ENCODE measurements at regions not wholly inside any gene's neighbourhood (a gene's known extent, or its start where the extent isn't known, plus 50 kb on each side); places are given as distances from the start of the nearest gene placed in this dataset.

- Histone ChIP-seq H3K36me3 (ENCODE audit: control insufficient read depth in 2 of 2, extremely low read depth in 1 of 2, insufficient read depth in 1 of 2, low read length in 1 of 2) (no peaks in the 10 kb centered on the region), H3K27ac (ENCODE audit: low read length) (no peak overlapping the region), H3K4me1 (ENCODE audit: control insufficient read depth in 1 of 2, extremely low read depth in 1 of 2, insufficient read depth in 2 of 2, low read length in 2 of 2) (no peaks in the 10 kb centered on the region), H3K9me3 (no peaks in the 10 kb centered on the region), H3K4me3 (ENCODE audit: control insufficient read depth in 1 of 2, extremely low read depth in 1 of 2, low read length in 1 of 2) (no peak overlapping the region), H3K27me3 (replicated peaks in 1 of 2; ENCODE audit: control insufficient read depth in 2 of 2, extremely low read depth in 1 of 2, insufficient read depth in 2 of 2, low read length in 1 of 2) (no peaks in the 10 kb centered on the region)
- H3K9me3 Mint-ChIP-seq: no peaks in the 10 kb centered on the region
- DNase-seq: no peak
- no peak overlapping the region for H3K27ac Mint-ChIP-seq
- H3K27me3 Mint-ChIP-seq: no peaks in the 10 kb centered on the region
- no peak for ATAC-seq (replicated peaks in 1 of 4)
- CTCF ChIA-PET: no interaction called here
- POLR2A ChIA-PET: no interaction called here
- H3K36me3 Mint-ChIP-seq: no peaks in the 10 kb centered on the region
- no peaks in the 10 kb centered on the region for H3K4me1 Mint-ChIP-seq
- H3K4me3 Mint-ChIP-seq: no peak overlapping the region
Measured at GRCh38 chr4:81776794-81777193, 305.1 kb upstream of the RASGEF1B start.

GRCh38 chr4:81773557-81773956 is 301.9 kb upstream of the RASGEF1B start:
- Mint-ChIP-seq H3K4me3 (no peak overlapping the region), H3K27me3 (peaks cover 0 to 3% of the 10 kb centered on the region in 2 donors), H3K36me3 (no peaks in the 10 kb centered on the region), H3K4me1 (no peaks in the 10 kb centered on the region), H3K27ac (no peak overlapping the region), H3K9me3 (no peaks in the 10 kb centered on the region)
- no peak overlapping the region for H3K27ac ChIP-seq (ENCODE audit: low read length)
- no peak for ATAC-seq (replicated peaks in 1 of 4)
- DNase-seq: no peak
- H3K4me1 ChIP-seq (ENCODE audit: control insufficient read depth in 1 of 2, extremely low read depth in 1 of 2, insufficient read depth in 2 of 2, low read length in 2 of 2): no peaks in the 10 kb centered on the region
- 100% methylated on average over 1 of the region's 3 CpGs for WGBS (ENCODE audit: insufficient coverage)
- no peaks in the 10 kb centered on the region for H3K9me3 ChIP-seq
- ChIA-PET CTCF (interaction anchor here in 1 of 2 donors (0.9 kb wide), 1 partner anchor 140 kb away, joined by 4 read pairs; no protein-coding TSS in a partner anchor), POLR2A (no interaction called here)
- no peak overlapping the region for H3K4me3 ChIP-seq (ENCODE audit: control insufficient read depth in 1 of 2, extremely low read depth in 1 of 2, low read length in 1 of 2)
- no peaks in the 10 kb centered on the region for H3K27me3 ChIP-seq (replicated peaks in 1 of 2; ENCODE audit: control insufficient read depth in 2 of 2, extremely low read depth in 1 of 2, insufficient read depth in 2 of 2, low read length in 1 of 2)
- no peaks in the 10 kb centered on the region for H3K36me3 ChIP-seq (ENCODE audit: control insufficient read depth in 2 of 2, extremely low read depth in 1 of 2, insufficient read depth in 1 of 2, low read length in 1 of 2)

- no peaks in the 10 kb centered on the region for H3K4me1 ChIP-seq (ENCODE audit: control insufficient read depth in 1 of 2, extremely low read depth in 1 of 2, insufficient read depth in 2 of 2, low read length in 2 of 2)
- H3K27me3 Mint-ChIP-seq: peaks cover 0 to 3% of the 10 kb centered on the region in 2 donors
- H3K4me1 Mint-ChIP-seq: no peaks in the 10 kb centered on the region
- ChIA-PET CTCF (interaction anchor here in 1 of 2 donors (0.6 kb wide), 1 partner anchor 41 kb away, joined by 3 read pairs; no protein-coding TSS in a partner anchor), POLR2A (no interaction called here)
- H3K9me3 Mint-ChIP-seq: no peaks in the 10 kb centered on the region
- H3K36me3 ChIP-seq (ENCODE audit: control insufficient read depth in 2 of 2, extremely low read depth in 1 of 2, insufficient read depth in 1 of 2, low read length in 1 of 2): no peaks in the 10 kb centered on the region
- no peak overlapping the region for H3K27ac Mint-ChIP-seq
- ATAC-seq (replicated peaks in 1 of 4): no peak
- no CpG with 5 or more reads among the region's 1 CpG for WGBS (ENCODE audit: insufficient coverage)
- no peak for DNase-seq
- H3K27me3 ChIP-seq (replicated peaks in 1 of 2; ENCODE audit: control insufficient read depth in 2 of 2, extremely low read depth in 1 of 2, insufficient read depth in 2 of 2, low read length in 1 of 2): no peaks in the 10 kb centered on the region
- H3K4me3 Mint-ChIP-seq: no peak overlapping the region
- no peaks in the 10 kb centered on the region for H3K9me3 ChIP-seq
- no peaks in the 10 kb centered on the region for H3K36me3 Mint-ChIP-seq
- H3K27ac ChIP-seq (ENCODE audit: low read length): no peak overlapping the region
- H3K4me3 ChIP-seq (ENCODE audit: control insufficient read depth in 1 of 2, extremely low read depth in 1 of 2, low read length in 1 of 2): no peak overlapping the region
Measured at GRCh38 chr4:81771721-81772120, 300.0 kb upstream of the RASGEF1B start.

- H3K4me3 Mint-ChIP-seq: no peak overlapping the region
- ATAC-seq (replicated peaks in 1 of 4): no peak
- no peaks in the 10 kb centered on the region for H3K36me3 ChIP-seq (ENCODE audit: control insufficient read depth in 2 of 2, extremely low read depth in 1 of 2, insufficient read depth in 1 of 2, low read length in 1 of 2)
- H3K27ac ChIP-seq (ENCODE audit: low read length): no peak overlapping the region
- POLR2A ChIA-PET: no interaction called here
- H3K4me1 ChIP-seq (ENCODE audit: control insufficient read depth in 1 of 2, extremely low read depth in 1 of 2, insufficient read depth in 2 of 2, low read length in 2 of 2): no peaks in the 10 kb centered on the region
- no peaks in the 10 kb centered on the region for H3K27me3 ChIP-seq (replicated peaks in 1 of 2; ENCODE audit: control insufficient read depth in 2 of 2, extremely low read depth in 1 of 2, insufficient read depth in 2 of 2, low read length in 1 of 2)
- no peaks in the 10 kb centered on the region for H3K36me3 Mint-ChIP-seq
- peaks cover 0 to 3% of the 10 kb centered on the region in 2 donors for H3K27me3 Mint-ChIP-seq
- no CpG with 5 or more reads among the region's 2 CpGs for WGBS (ENCODE audit: insufficient coverage)
- CTCF ChIA-PET: interaction anchor here in 1 of 2 donors (0.6 kb wide), 1 partner anchor 18 kb away, joined by 3 read pairs; no protein-coding TSS in a partner anchor
- H3K27ac Mint-ChIP-seq: no peak overlapping the region
- no peaks in the 10 kb centered on the region for H3K9me3 Mint-ChIP-seq
- no peaks in the 10 kb centered on the region for H3K9me3 ChIP-seq
- no peak for DNase-seq
- H3K4me3 ChIP-seq (ENCODE audit: control insufficient read depth in 1 of 2, extremely low read depth in 1 of 2, low read length in 1 of 2): no peak overlapping the region
- no peaks in the 10 kb centered on the region for H3K4me1 Mint-ChIP-seq
Measured at GRCh38 chr4:81769244-81769643, 297.5 kb upstream of the RASGEF1B start.

GRCh38 chr4:81758574-81759264 is 287.0 kb upstream of the RASGEF1B start:
- H3K9me3 Mint-ChIP-seq: no peaks in the 10 kb centered on the region
- no peaks in the 10 kb centered on the region for H3K36me3 Mint-ChIP-seq
- no peak overlapping the region for H3K27ac Mint-ChIP-seq
- H3K27me3 ChIP-seq (replicated peaks in 1 of 2; ENCODE audit: control insufficient read depth in 2 of 2, extremely low read depth in 1 of 2, insufficient read depth in 2 of 2, low read length in 1 of 2): no peaks in the 10 kb centered on the region
- WGBS (ENCODE audit: insufficient coverage): no CpG with 5 or more reads among the region's 1 CpG
- CTCF ChIA-PET: interaction anchor here in 1 of 2 donors (0.6 to 0.7 kb wide), 2 partner anchors 261 to 1637 kb away, joined by 5 to 13 read pairs; no protein-coding TSS in a partner anchor
- DNase-seq (no peak), ATAC-seq (replicated peaks in 1 of 4) (no peak)
- H3K4me3 Mint-ChIP-seq: no peak overlapping the region
- no peak overlapping the region for H3K27ac ChIP-seq (ENCODE audit: low read length)
- no peaks in the 10 kb centered on the region for H3K36me3 ChIP-seq (ENCODE audit: control insufficient read depth in 2 of 2, extremely low read depth in 1 of 2, insufficient read depth in 1 of 2, low read length in 1 of 2)
- H3K4me3 ChIP-seq (ENCODE audit: control insufficient read depth in 1 of 2, extremely low read depth in 1 of 2, low read length in 1 of 2): no peak overlapping the region
- peaks cover 0 to 12% (median 11%) of the 10 kb centered on the region in 3 donors for H3K4me1 Mint-ChIP-seq
- POLR2A ChIA-PET: interaction anchor here (0.6 kb wide), 3 partner anchors 21 to 365 kb away, joined by 3 to 4 read pairs (median 3); no protein-coding TSS in a partner anchor
- H3K27me3 Mint-ChIP-seq: no peaks in the 10 kb centered on the region
- no peaks in the 10 kb centered on the region for H3K4me1 ChIP-seq (ENCODE audit: control insufficient read depth in 1 of 2, extremely low read depth in 1 of 2, insufficient read depth in 2 of 2, low read length in 2 of 2)
- H3K9me3 ChIP-seq: no peaks in the 10 kb centered on the region

- CTCF ChIA-PET: interaction anchor here (0.6 to 0.7 kb wide), 2 partner anchors 99 to 260 kb away, joined by 3 to 5 read pairs; no protein-coding TSS in a partner anchor
- Histone ChIP-seq H3K36me3 (ENCODE audit: control insufficient read depth in 2 of 2, extremely low read depth in 1 of 2, insufficient read depth in 1 of 2, low read length in 1 of 2) (no peaks in the 10 kb centered on the region), H3K4me3 (ENCODE audit: control insufficient read depth in 1 of 2, extremely low read depth in 1 of 2, low read length in 1 of 2) (no peak overlapping the region), H3K27ac (ENCODE audit: low read length) (no peak overlapping the region), H3K4me1 (ENCODE audit: control insufficient read depth in 1 of 2, extremely low read depth in 1 of 2, insufficient read depth in 2 of 2, low read length in 2 of 2) (no peaks in the 10 kb centered on the region), H3K9me3 (no peaks in the 10 kb centered on the region), H3K27me3 (replicated peaks in 1 of 2; ENCODE audit: control insufficient read depth in 2 of 2, extremely low read depth in 1 of 2, insufficient read depth in 2 of 2, low read length in 1 of 2) (no peaks in the 10 kb centered on the region)
- Mint-ChIP-seq H3K9me3 (no peaks in the 10 kb centered on the region), H3K27ac (no peak overlapping the region), H3K4me3 (no peak overlapping the region), H3K36me3 (no peaks in the 10 kb centered on the region), H3K4me1 (peaks cover 0 to 12% (median 11%) of the 10 kb centered on the region in 3 donors), H3K27me3 (no peaks in the 10 kb centered on the region)
- POLR2A ChIA-PET: interaction anchor here in 1 of 2 donors (0.6 kb wide), 1 partner anchor 161 kb away, joined by 4 read pairs; no protein-coding TSS in a partner anchor
- DNase-seq: no peak
- no CpG with 5 or more reads among the region's 2 CpGs for WGBS (ENCODE audit: insufficient coverage)
- no peak for ATAC-seq (replicated peaks in 1 of 4)
Measured at GRCh38 chr4:81757691-81758090, 286.0 kb upstream of the RASGEF1B start.

All from T-cell (primary cell).